A549 (cell line): ENCODE measurements at regions not wholly inside any gene's neighbourhood (a gene's known extent, or its start where the extent isn't known, plus 50 kb on each side); places are given as distances from the start of the nearest gene placed in this dataset.

Experiments
- ATAC-seq, 2 experiments: fragments of 200-7000 bp in 1 of 2; fragments of >200 bp in 1 of 2; cut with Nextera tagmentation in 1 of 2; cut with Tn5 transposase in 1 of 2; 3 replicates each; pipeline versions ENCODE4 v1.8.0 to v1.9.1; 2018 to 2020; ENCODE audit warnings: mild to moderate bottlenecking in 1 of 2, moderate library complexity in 1 of 2
- CTCF ChIA-PET: fragments of 300-600 bp; sonication (Branson Sonifier 250); formaldehyde crosslinking; extraction: SDS; loops from one replicate; lab custom pipeline; 2021; ENCODE audit warnings: antibody characterized with exemption, inconsistent platforms; lab: Yijun Ruan, JAX
- POLR2A ChIA-PET: fragments of 350-600 bp; formaldehyde crosslinking; extraction: SDS; loops from one replicate; lab custom pipeline; 2021; ENCODE audit warnings: antibody characterized with exemption, inconsistent platforms; lab: Yijun Ruan, JAX
- DNase-seq, 2 experiments: peaks; one replicate each; pipeline versions ENCODE4 v3.0.0 to v3.0.0-alpha.2; 2011 to 2016; ENCODE audit warnings: low read depth in 1 of 2, low spot score in 1 of 2
- FAIRE-seq: peaks from 2 replicates; lab custom pipeline; 2011; peaks lifted over from hg19 to GRCh38; lab: Jason Lieb, UNC
- H3K27ac ChIP-seq, 2 experiments: fragments of >200 bp; sonication (Bioruptor Twin); formaldehyde crosslinking; 3 replicates each; pipeline ENCODE4 v1.5.1; 2016 to 2017
- H3K4me1 ChIP-seq: fragments of >200 bp; sonication (Bioruptor Twin); formaldehyde crosslinking; 3 replicates; pipeline ENCODE4 v1.6.1; 2016
- H3K4me2 ChIP-seq: fragments of >200 bp; sonication (Bioruptor Twin); formaldehyde crosslinking; 3 replicates; pipeline ENCODE4 v1.6.1; 2016
- H3K4me3 ChIP-seq: fragments of >200 bp; sonication (Bioruptor Twin); formaldehyde crosslinking; 3 replicates; pipeline ENCODE4 v1.5.1; 2016
- H3K9me3 ChIP-seq: fragments of >200 bp; sonication (Bioruptor Twin); formaldehyde crosslinking; 3 replicates; pipeline ENCODE4 v1.6.1; 2016
- BCL3 ChIP-seq: fragments of >200 bp; sonication (Bioruptor Twin); formaldehyde crosslinking; IDR thresholded peaks from 3 replicates; pipeline ENCODE4 v1.6.1; 2016
- CBX8 ChIP-seq: fragments of 200-600 bp; sonication (generic); IDR thresholded peaks from 2 replicates; pipeline ENCODE4 v1.6.1; 2016
- CEBPB ChIP-seq, 2 experiments: fragments of >200 bp in 1 of 2; sonication (Bioruptor Twin) in 1 of 2; formaldehyde crosslinking in 1 of 2; IDR thresholded peaks; 2 replicates each; pipeline ENCODE4 v1.6.1; 2012 to 2016
- CTCF ChIP-seq: fragments of >200 bp; sonication (Bioruptor Twin); formaldehyde crosslinking; IDR thresholded peaks from 3 replicates; pipeline ENCODE4 v1.5.1; 2016
- EHF ChIP-seq: fragments of 250-450 bp; sonication (Bioruptor Pico); IDR thresholded peaks from 2 replicates; pipeline ENCODE4 v1.5.0; 2020; ENCODE audit warnings: mild to moderate bottlenecking
- FOSL2 ChIP-seq, 2 experiments: fragments of 450-650 bp in 1 of 2; fragments of >200 bp in 1 of 2; sonication (Bioruptor Twin) in 1 of 2; formaldehyde crosslinking; IDR thresholded peaks; 2 replicates each; pipeline versions ENCODE4 v1.5.0 to v1.6.1; 2016 to 2020; ENCODE audit warnings: mild to moderate bottlenecking in 1 of 2, moderate library complexity in 1 of 2
- HDAC2 ChIP-seq: fragments of 200-600 bp; sonication (generic); IDR thresholded peaks from 2 replicates; pipeline ENCODE4 v1.6.1; 2016
- HOXA7 ChIP-seq: fragments of 250-450 bp; sonication (Bioruptor Pico); IDR thresholded peaks from 2 replicates; pipeline ENCODE4 v1.5.0; 2020; ENCODE audit warnings: mild to moderate bottlenecking, moderate library complexity
- HOXB5 ChIP-seq: fragments of 250-450 bp; sonication (Bioruptor Pico); IDR thresholded peaks from 2 replicates; pipeline ENCODE4 v1.5.0; 2020; ENCODE audit warnings: mild to moderate bottlenecking, moderate library complexity
- KDM1A ChIP-seq: fragments of 200-600 bp; sonication (generic); IDR thresholded peaks from 2 replicates; pipeline ENCODE4 v1.6.1; 2016; ENCODE audit warnings: low read depth, mild to moderate bottlenecking
- KDM5A ChIP-seq: fragments of 200-600 bp; sonication (generic); IDR thresholded peaks from 2 replicates; pipeline ENCODE4 v1.6.1; 2016; ENCODE audit warnings: antibody characterized with exemption, mild to moderate bottlenecking
- MAFK ChIP-seq: fragments of 450-650 bp; IDR thresholded peaks from 2 replicates; pipeline ENCODE4 v1.6.1; 2014; ENCODE audit not compliant: partially characterized antibody
- MAX ChIP-seq: IDR thresholded peaks from 2 replicates; pipeline ENCODE4 v1.6.1; 2012
- MAZ ChIP-seq: fragments of 150-350 bp; IDR thresholded peaks from 2 replicates; pipeline ENCODE4 v1.6.1; 2014; ENCODE audit warnings: antibody characterized with exemption, low read depth, low read length, borderline replicate concordance
- MYC ChIP-seq: IDR thresholded peaks from 2 replicates; pipeline ENCODE4 v1.6.1; 2012; ENCODE audit warnings: mild to moderate bottlenecking, inconsistent platforms, low read length, improper control_type of control experiment, borderline replicate concordance
- POLR2AphosphoS2 ChIP-seq: conservative IDR thresholded peaks from 2 replicates; pipeline ENCODE4 v1.6.1; 2012; ENCODE audit warnings: low read length, improper control_type of control experiment, inconsistent platforms
- RAD21 ChIP-seq, 2 experiments: fragments of >200 bp in 1 of 2; sonication (Bioruptor Twin) in 1 of 2; formaldehyde crosslinking in 1 of 2; IDR thresholded peaks in 1 of 2; conservative IDR thresholded peaks in 1 of 2; 2 replicates in 1 of 2; 3 replicates in 1 of 2; pipeline ENCODE4 v1.6.1; 2012 to 2018; ENCODE audit warnings: inconsistent platforms in 1 of 2
- RCOR1 ChIP-seq: fragments of 150-350 bp; IDR thresholded peaks from 2 replicates; pipeline ENCODE4 v1.6.1; 2014; ENCODE audit warnings: antibody characterized with exemption, low read length, low read depth
- RNF2 ChIP-seq: fragments of 200-600 bp; sonication (generic); IDR thresholded peaks from 2 replicates; pipeline ENCODE4 v1.6.1; 2016; ENCODE audit warnings: low read depth, mild to moderate bottlenecking, antibody characterized with exemption, moderate library complexity, borderline replicate concordance
- SMC3 ChIP-seq: fragments of >200 bp; sonication (Bioruptor Twin); formaldehyde crosslinking; IDR thresholded peaks from 3 replicates; pipeline ENCODE4 v1.6.1; 2018; ENCODE audit warnings: inconsistent platforms
- TFCP2L1 ChIP-seq: fragments of 250-450 bp; sonication (Bioruptor Pico); IDR thresholded peaks from 2 replicates; pipeline ENCODE4 v1.5.0; 2021; ENCODE audit warnings: mild to moderate bottlenecking
- ZC3H11A ChIP-seq: fragments of 450-650 bp; IDR thresholded peaks from 2 replicates; pipeline ENCODE4 v1.6.1; 2014; ENCODE audit warnings: antibody characterized with exemption, mild to moderate bottlenecking
- ZFP36 ChIP-seq: fragments of 450-650 bp; IDR thresholded peaks from 2 replicates; pipeline ENCODE4 v1.6.1; 2014; ENCODE audit warnings: borderline replicate concordance; ENCODE audit not compliant: partially characterized antibody
- ZNF302 ChIP-seq: fragments of 250-450 bp; sonication (Bioruptor Pico); IDR thresholded peaks from 2 replicates; pipeline ENCODE4 v1.9.0; 2021; ENCODE audit warnings: inconsistent platforms, mild to moderate bottlenecking, moderate library complexity
- WGBS: methylation state at CpG from one replicate; pipeline ENCODE4 v1.1.6; 2017; ENCODE audit errors: missing lambda C conversion rate; 5-methylcytosine and 5-hydroxymethylcytosine counted together
- TF ChIP-seq, protein P1 (sequence below): IDR thresholded peaks from 2 replicates; pipeline ENCODE4 v1.6.1; 2012

- Histone ChIP-seq H3K4me1 (no peaks in the 10 kb centered on the region), H3K9me3 (no peaks in the 10 kb centered on the region), H3K4me2 (no peak overlapping the region), H3K27ac (no peak overlapping the region), H3K4me3 (no peak overlapping the region)
- TF ChIP-seq TFCP2L1 (CRISPR knock-in tag) (no peak), ZC3H11A (peak; percentile 54)
- FAIRE-seq (no peak), DNase-seq (no peak), ATAC-seq (no peak)
- POLR2A ChIA-PET = no interaction called here
- CTCF ChIA-PET = no interaction called here
- 10% methylated on average over 1 of the region's 1 CpG for WGBS
Observed at GRCh38 chr1:80418134-80418533, 1382.6 kb upstream of the ADGRL2 start.

GRCh38 chr1:80417671-80418070, 1383.1 kb upstream of the ADGRL2 start:
- Histone ChIP-seq H3K9me3 (no peaks in the 10 kb centered on the region), H3K4me2 (no peak overlapping the region), H3K27ac (no peak overlapping the region), H3K4me3 (no peak overlapping the region)
- FAIRE-seq = no peak
- 17% methylated on average over 1 of the region's 1 CpG for WGBS
- TF ChIP-seq RAD21 (conservative IDR thresholded peaks at IDR 0.05 in 1 of 2, IDR thresholded peaks at IDR 0.05 in 1 of 2) = no peak
- TF ChIP-seq, all 56 proteins: peak for 0
- POLR2A ChIA-PET = no interaction called here
- no peak for ATAC-seq
- H3K4me1 ChIP-seq = no peaks in the 10 kb centered on the region
- CTCF ChIA-PET = no interaction called here
- DNase-seq = no peak

DNA sequence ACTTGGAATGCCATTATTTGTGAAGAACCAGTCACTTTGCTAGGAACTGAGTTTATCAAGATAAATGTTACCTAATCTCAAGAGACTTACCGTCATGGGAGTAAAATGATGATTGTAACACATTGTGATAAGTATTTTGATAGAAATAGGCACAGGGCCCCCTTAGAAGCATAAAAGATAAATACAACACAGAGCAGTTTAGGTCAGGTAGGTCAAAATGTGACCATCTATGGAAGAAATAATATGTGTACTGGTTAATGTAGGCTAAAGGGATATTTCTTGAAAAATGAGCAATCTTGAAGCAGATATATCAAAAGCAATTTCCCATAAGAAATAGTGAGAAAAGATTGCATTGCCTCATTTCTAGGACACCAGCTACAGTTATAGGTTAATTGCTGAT, 1386.8 kb upstream of the ADGRL2 start:
- ATAC-seq (no peak), DNase-seq (no peak), FAIRE-seq (no peak)
- H3K4me2 ChIP-seq = no peak overlapping the region
- no peak overlapping the region for H3K27ac ChIP-seq
- CTCF ChIA-PET = no interaction called here
- no peak overlapping the region for H3K4me3 ChIP-seq
- H3K9me3 ChIP-seq = no peaks in the 10 kb centered on the region
- POLR2A ChIA-PET = no interaction called here
- H3K4me1 ChIP-seq = no peaks in the 10 kb centered on the region
- 43% methylated on average over 1 of the region's 1 CpG for WGBS
- TF ChIP-seq CBX8 (no peak), RCOR1 (no peak), POLR2AphosphoS2 (no peak), CEBPB (IDR thresholded peaks at IDR 0.05) (no peak), ZFP36 (no peak), HOXA7 (CRISPR knock-in tag) (no peak), SMC3 (no peak), HOXB5 (CRISPR knock-in tag) (no peak), EHF (CRISPR knock-in tag) (no peak), KDM5A (no peak), MAZ (no peak), FOSL2 (IDR thresholded peaks at IDR 0.05) (no peak), FOSL2 (CRISPR knock-in tag; IDR thresholded peaks at IDR 0.05) (no peak)

DNA sequence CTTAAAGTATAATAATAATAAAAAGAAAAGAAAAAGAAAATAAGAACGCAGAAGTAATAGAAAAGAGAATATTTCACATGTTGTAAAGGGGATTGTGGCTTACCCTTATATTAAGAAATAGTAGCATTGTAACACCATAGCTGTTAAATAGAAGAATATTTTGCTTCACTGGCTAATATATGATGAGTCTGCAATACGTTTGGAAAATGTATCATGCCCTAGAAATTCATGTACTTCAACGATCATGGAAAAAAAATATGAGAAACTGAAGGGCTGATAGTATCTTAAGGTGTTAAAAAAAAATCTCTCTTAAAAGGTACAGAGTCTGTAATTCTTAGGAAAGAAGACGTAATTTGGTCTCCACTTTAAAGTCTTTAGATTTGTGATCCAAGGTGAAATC, 1390.5 kb upstream of the ADGRL2 start:
- CTCF ChIA-PET = no interaction called here
- FAIRE-seq (no peak), DNase-seq (no peak), ATAC-seq (no peak)
- WGBS = 38% methylated on average over 4 of the region's 4 CpGs
- H3K4me3 ChIP-seq = no peak overlapping the region
- H3K27ac ChIP-seq = no peak overlapping the region
- H3K4me2 ChIP-seq = no peak overlapping the region
- H3K4me1 ChIP-seq = no peaks in the 10 kb centered on the region
- TF ChIP-seq KDM1A (no peak), MAFK (peak; percentile 13)
- no peaks in the 10 kb centered on the region for H3K9me3 ChIP-seq
- POLR2A ChIA-PET = no interaction called here

- ChIA-PET POLR2A (no interaction called here), CTCF (no interaction called here)
- DNase-seq (no peak), FAIRE-seq (no peak), ATAC-seq (no peak)
- WGBS = 52% methylated on average over 4 of the region's 4 CpGs
- H3K9me3 ChIP-seq = no peaks in the 10 kb centered on the region
- H3K27ac ChIP-seq = no peak overlapping the region
- no peak overlapping the region for H3K4me2 ChIP-seq
- no peaks in the 10 kb centered on the region for H3K4me1 ChIP-seq
- no peak overlapping the region for H3K4me3 ChIP-seq
- TF ChIP-seq, protein P1, sequence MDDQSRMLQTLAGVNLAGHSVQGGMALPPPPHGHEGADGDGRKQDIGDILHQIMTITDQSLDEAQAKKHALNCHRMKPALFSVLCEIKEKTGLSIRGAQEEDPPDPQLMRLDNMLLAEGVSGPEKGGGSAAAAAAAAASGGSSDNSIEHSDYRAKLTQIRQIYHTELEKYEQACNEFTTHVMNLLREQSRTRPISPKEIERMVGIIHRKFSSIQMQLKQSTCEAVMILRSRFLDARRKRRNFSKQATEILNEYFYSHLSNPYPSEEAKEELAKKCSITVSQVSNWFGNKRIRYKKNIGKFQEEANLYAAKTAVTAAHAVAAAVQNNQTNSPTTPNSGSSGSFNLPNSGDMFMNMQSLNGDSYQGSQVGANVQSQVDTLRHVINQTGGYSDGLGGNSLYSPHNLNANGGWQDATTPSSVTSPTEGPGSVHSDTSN = no peak
- TF ChIP-seq RNF2 (no peak), MAX (no peak), HDAC2 (no peak), CBX8 (no peak), MYC (no peak), RAD21 (conservative IDR thresholded peaks at IDR 0.05 in 1 of 2, IDR thresholded peaks at IDR 0.05 in 1 of 2) (no peak), SMC3 (no peak), CTCF (no peak), KDM1A (no peak), BCL3 (no peak), TFCP2L1 (CRISPR knock-in tag) (no peak), ZNF302 (CRISPR knock-in tag) (no peak)
Observed at GRCh38 chr1:80403471-80403893, 1397.0 kb upstream of the ADGRL4 start.
